ENCODE measurements at regions not wholly inside any gene's neighbourhood (a gene's known extent, or its start where the extent isn't known, plus 50 kb on each side); places are given as distances from the start of the nearest gene placed in this dataset.

GRCh38 chr22:35138521-35138920 is 72.6 kb downstream of the ISX start:
- TF ChIP-seq CTCF (IDR thresholded peaks at IDR 0.05; ENCODE audit: borderline replicate concordance, insufficient read depth, low read depth, low read length), result no peak
- H3K4me3 ChIP-seq (ENCODE audit: low read depth, low read length), result no peak overlapping the region

- peak; percentile 74 for TF ChIP-seq CTCF (IDR thresholded peaks at IDR 0.05; ENCODE audit: borderline replicate concordance, insufficient read depth, low read depth, low read length)
- H3K4me3 ChIP-seq (ENCODE audit: low read depth, low read length), result no peak overlapping the region
Observed at GRCh38 chr22:35140879-35141745, 75.2 kb downstream of the ISX start.

GRCh38 chr22:35148381-35148780 is 82.4 kb downstream of the ISX start:
- no peak overlapping the region for H3K4me3 ChIP-seq (ENCODE audit: low read depth, low read length)
- TF ChIP-seq CTCF (IDR thresholded peaks at IDR 0.05; ENCODE audit: borderline replicate concordance, insufficient read depth, low read depth, low read length), result no peak

- TF ChIP-seq CTCF (IDR thresholded peaks at IDR 0.05; ENCODE audit: borderline replicate concordance, insufficient read depth, low read depth, low read length), result no peak
- H3K4me3 ChIP-seq (ENCODE audit: low read depth, low read length), result no peak overlapping the region
Observed at GRCh38 chr22:35148866-35149548, 83.0 kb downstream of the ISX start.

- TF ChIP-seq CTCF (IDR thresholded peaks at IDR 0.05; ENCODE audit: borderline replicate concordance, insufficient read depth, low read depth, low read length), result peak; percentile 87
Observed at GRCh38 chr22:35150183-35151107, 84.5 kb downstream of the ISX start.

GRCh38 chr22:35152316-35152715 is 86.4 kb downstream of the ISX start:
- TF ChIP-seq CTCF (IDR thresholded peaks at IDR 0.05; ENCODE audit: borderline replicate concordance, insufficient read depth, low read depth, low read length), result no peak
- H3K4me3 ChIP-seq (ENCODE audit: low read depth, low read length), result no peak overlapping the region

More at GRCh38 chr22:35150183-35151107, 84.5 kb downstream of the ISX start:
- H3K4me3 ChIP-seq (ENCODE audit: low read depth, low read length), result no peak overlapping the region
